ENCODE measurements at regions not wholly inside any gene's neighbourhood (a gene's known extent, or its start where the extent isn't known, plus 50 kb on each side); places are given as distances from the start of the nearest gene placed in this dataset.

DNA sequence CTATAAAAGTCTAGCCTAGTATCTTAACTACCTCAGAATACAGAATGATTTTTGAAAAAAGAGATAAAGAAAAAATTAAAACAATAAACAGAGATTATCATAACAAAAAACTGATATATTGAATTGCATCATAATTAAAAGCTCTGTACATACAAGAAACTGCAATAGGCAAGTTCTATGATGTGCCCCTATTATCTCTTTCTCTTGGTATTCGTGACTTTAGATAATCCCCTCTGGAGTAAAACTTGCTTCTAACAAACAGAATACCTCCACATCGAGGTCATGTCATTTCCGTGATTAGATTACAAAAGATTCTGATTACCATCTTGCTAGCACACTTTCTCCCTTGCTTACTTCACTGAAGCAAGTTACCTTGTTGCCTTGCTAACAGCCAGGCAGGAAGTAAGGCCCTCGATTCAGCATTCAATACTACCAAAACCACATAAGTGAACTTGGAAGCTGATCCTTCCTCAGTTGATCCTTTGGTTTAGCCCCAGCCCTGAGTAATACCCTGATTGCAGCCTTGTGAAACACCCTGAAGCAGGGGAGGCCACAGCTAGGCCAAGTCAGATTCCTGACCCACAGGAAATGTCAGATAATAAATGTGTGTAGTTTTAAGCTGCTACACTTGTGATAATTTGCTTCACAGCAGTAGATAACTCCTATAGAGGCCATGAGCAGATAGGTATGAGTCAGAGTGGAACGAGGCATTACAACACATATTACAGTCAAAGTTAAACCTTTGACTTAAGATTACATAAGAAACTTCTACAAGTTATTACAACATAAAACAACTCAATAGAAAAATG is 53.7 kb upstream of the TMX4 start:
- DNase-seq (ENCODE audit: low read depth) = no peak
- no peak overlapping the region for H3K4me3 ChIP-seq (ENCODE audit: low read depth, low read length)
- no peak for TF ChIP-seq CTCF (IDR thresholded peaks at IDR 0.05; ENCODE audit: control insufficient read depth, extremely low read depth, insufficient read depth)

DNA sequence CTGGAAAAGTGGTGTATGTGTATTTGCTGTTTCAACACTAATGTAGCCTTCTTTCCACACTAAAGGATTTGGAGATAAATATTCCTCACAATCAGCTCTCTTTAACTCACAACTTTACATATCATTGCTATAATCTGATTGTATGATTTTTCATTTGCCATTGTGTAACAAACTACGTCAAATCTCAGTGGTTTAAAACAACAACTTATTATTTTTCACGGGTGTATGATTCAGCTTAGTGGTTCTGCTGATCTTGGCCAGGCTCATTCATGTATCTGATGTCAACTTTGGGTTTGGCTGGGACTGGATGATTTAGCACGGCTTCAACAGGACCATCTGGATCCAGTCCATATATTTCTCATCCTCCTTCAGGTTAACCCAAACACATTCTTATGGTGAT is 55.4 kb upstream of the TMX4 start:
- no peak overlapping the region for H3K4me3 ChIP-seq (ENCODE audit: low read depth, low read length)
- no peak for DNase-seq (ENCODE audit: low read depth)
- no peak for TF ChIP-seq CTCF (IDR thresholded peaks at IDR 0.05; ENCODE audit: control insufficient read depth, extremely low read depth, insufficient read depth)

- no peak for DNase-seq (ENCODE audit: low read depth)
- H3K4me3 ChIP-seq (ENCODE audit: low read depth, low read length) = no peak overlapping the region
- TF ChIP-seq CTCF (IDR thresholded peaks at IDR 0.05; ENCODE audit: control insufficient read depth, extremely low read depth, insufficient read depth) = no peak
These were observed 55.5 kb upstream of the PLCB1 start for GRCh38 chr20:8076306-8077136.

- DNase-seq (ENCODE audit: low read depth) = no peak
- TF ChIP-seq CTCF (IDR thresholded peaks at IDR 0.05; ENCODE audit: control insufficient read depth, extremely low read depth, insufficient read depth) = no peak
These were observed 55.0 kb upstream of the PLCB1 start for GRCh38 chr20:8077137-8077466.

DNA sequence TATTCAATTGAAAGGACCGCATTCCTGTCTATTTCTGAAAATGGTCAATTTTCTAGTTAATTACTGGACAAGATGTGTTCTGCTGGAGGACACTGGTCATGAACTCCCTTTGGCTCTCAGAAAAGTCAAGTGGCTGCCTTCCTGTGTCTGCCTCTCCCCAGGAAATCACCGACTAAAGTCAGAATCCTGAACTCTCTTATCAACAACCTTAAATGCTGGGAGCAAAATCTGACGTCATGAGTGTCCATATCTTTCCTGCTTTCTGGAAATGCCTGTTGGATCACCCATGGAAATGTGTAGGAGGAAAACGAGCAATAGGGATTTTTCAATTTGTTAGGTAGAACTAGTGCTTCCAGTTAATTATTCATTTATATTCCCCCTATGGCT is 53.5 kb upstream of the PLCB1 start:
- no peak overlapping the region for H3K4me3 ChIP-seq (ENCODE audit: low read depth, low read length)
- no peak for DNase-seq (ENCODE audit: low read depth)
- no peak for TF ChIP-seq CTCF (IDR thresholded peaks at IDR 0.05; ENCODE audit: control insufficient read depth, extremely low read depth, insufficient read depth)

More at GRCh38 chr20:8077137-8077466, 55.0 kb upstream of the PLCB1 start:
- no peak overlapping the region for H3K4me3 ChIP-seq (ENCODE audit: low read depth, low read length)

DNA sequence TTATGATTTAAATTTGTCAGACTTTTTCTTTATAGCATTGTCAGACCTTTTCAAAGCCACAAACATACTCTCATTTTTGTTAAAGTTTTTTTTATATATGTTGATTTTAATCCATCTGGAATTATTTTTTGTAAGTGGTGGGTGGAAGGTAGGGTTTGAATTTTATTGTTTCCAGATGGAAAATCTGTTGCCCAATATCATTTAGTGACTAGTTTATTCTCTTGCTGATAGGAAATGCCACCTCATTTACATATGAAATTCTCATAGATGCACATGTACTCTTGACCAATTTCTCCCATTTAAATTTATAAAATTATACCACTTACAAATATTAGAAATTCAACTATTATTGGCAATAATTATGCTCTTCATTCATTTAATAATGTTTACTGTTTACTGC is 52.1 kb upstream of the PLCB1 start:
- no peak for DNase-seq (ENCODE audit: low read depth)
- no peak for TF ChIP-seq CTCF (IDR thresholded peaks at IDR 0.05; ENCODE audit: control insufficient read depth, extremely low read depth, insufficient read depth)
- H3K4me3 ChIP-seq (ENCODE audit: low read depth, low read length) = no peak overlapping the region
